ENCODE measurements at regions not wholly inside any gene's neighbourhood (a gene's known extent, or its start where the extent isn't known, plus 50 kb on each side); places are given as distances from the start of the nearest gene placed in this dataset.

- TF ChIP-seq CTCF (IDR thresholded peaks at IDR 0.05; ENCODE audit: unreplicated experiment), result no peak
- H3K4me1 Mint-ChIP-seq (ENCODE audit: low read depth, unreplicated experiment), result no peaks in the 10 kb centered on the region
- H3K36me3 Mint-ChIP-seq (ENCODE audit: insufficient read depth, unreplicated experiment), result no peaks in the 10 kb centered on the region
- H3K27me3 Mint-ChIP-seq (ENCODE audit: unreplicated experiment), result no peaks in the 10 kb centered on the region
- intact Hi-C loops (cut with micrococcal nuclease; ENCODE audit: unreplicated experiment), result no loop called here
- no peak overlapping the region for H3K4me3 Mint-ChIP-seq (ENCODE audit: low read depth, unreplicated experiment)
- no peak overlapping the region for H3K27ac Mint-ChIP-seq (ENCODE audit: unreplicated experiment)
- CTCF ChIA-PET, result no interaction called here
- no TSS peak for BruUV-seq (replicated peaks)
- peaks cover 6% of the 10 kb centered on the region for H3K9me3 Mint-ChIP-seq (ENCODE audit: low read depth, unreplicated experiment)
- no peak for DNase-seq
Measured at GRCh38 chr2:60226943-60227342, 326.5 kb downstream of the BCL11A start.

- no peak for TF ChIP-seq CTCF (IDR thresholded peaks at IDR 0.05; ENCODE audit: unreplicated experiment)
- Mint-ChIP-seq H3K9me3 (ENCODE audit: low read depth, unreplicated experiment) (peaks cover 4% of the 10 kb centered on the region), H3K27ac (ENCODE audit: unreplicated experiment) (no peak overlapping the region), H3K4me3 (ENCODE audit: low read depth, unreplicated experiment) (no peak overlapping the region), H3K36me3 (ENCODE audit: insufficient read depth, unreplicated experiment) (no peaks in the 10 kb centered on the region), H3K27me3 (ENCODE audit: unreplicated experiment) (no peaks in the 10 kb centered on the region), H3K4me1 (ENCODE audit: low read depth, unreplicated experiment) (no peaks in the 10 kb centered on the region)
- no TSS peak for BruUV-seq (replicated peaks)
- CTCF ChIA-PET, result no interaction called here
- no peak for DNase-seq
- intact Hi-C loops (cut with micrococcal nuclease; ENCODE audit: unreplicated experiment), result no loop called here
Measured at GRCh38 chr2:60226191-60226590, 327.3 kb downstream of the BCL11A start.

GRCh38 chr2:60223859-60224258 is 329.6 kb downstream of the BCL11A start:
- CTCF ChIA-PET, result interaction anchor here (0.6 kb wide), 1 partner anchor 165 kb away, joined by 15 read pairs; no protein-coding TSS in a partner anchor
- DNase-seq, result no peak
- no peaks in the 10 kb centered on the region for H3K27me3 Mint-ChIP-seq (ENCODE audit: unreplicated experiment)
- H3K9me3 Mint-ChIP-seq (ENCODE audit: low read depth, unreplicated experiment), result no peaks in the 10 kb centered on the region
- no peak for TF ChIP-seq CTCF (IDR thresholded peaks at IDR 0.05; ENCODE audit: unreplicated experiment)
- BruUV-seq (replicated peaks), result no TSS peak
- no peaks in the 10 kb centered on the region for H3K36me3 Mint-ChIP-seq (ENCODE audit: insufficient read depth, unreplicated experiment)
- intact Hi-C loops (cut with micrococcal nuclease; ENCODE audit: unreplicated experiment), result loop anchor here (5.0 kb wide), 1 partner anchor 273 kb away; no protein-coding TSS in a partner anchor
- no peak overlapping the region for H3K4me3 Mint-ChIP-seq (ENCODE audit: low read depth, unreplicated experiment)
- H3K4me1 Mint-ChIP-seq (ENCODE audit: low read depth, unreplicated experiment), result no peaks in the 10 kb centered on the region
- no peak overlapping the region for H3K27ac Mint-ChIP-seq (ENCODE audit: unreplicated experiment)

- no peak for TF ChIP-seq CTCF (IDR thresholded peaks at IDR 0.05; ENCODE audit: unreplicated experiment)
- CTCF ChIA-PET, result interaction anchor here (0.6 kb wide), 1 partner anchor 425 kb away, joined by 3 read pairs; no protein-coding TSS in a partner anchor
- Mint-ChIP-seq H3K9me3 (ENCODE audit: low read depth, unreplicated experiment) (no peaks in the 10 kb centered on the region), H3K27me3 (ENCODE audit: unreplicated experiment) (no peaks in the 10 kb centered on the region), H3K36me3 (ENCODE audit: insufficient read depth, unreplicated experiment) (no peaks in the 10 kb centered on the region), H3K4me3 (ENCODE audit: low read depth, unreplicated experiment) (no peak overlapping the region), H3K4me1 (ENCODE audit: low read depth, unreplicated experiment) (no peaks in the 10 kb centered on the region), H3K27ac (ENCODE audit: unreplicated experiment) (no peak overlapping the region)
- BruUV-seq (replicated peaks), result no TSS peak
- intact Hi-C loops (cut with micrococcal nuclease; ENCODE audit: unreplicated experiment), result loop anchor here (5.0 kb wide), 1 partner anchor 276 kb away; no protein-coding TSS in a partner anchor
- no peak for DNase-seq
Measured at GRCh38 chr2:60221098-60221497, 332.4 kb downstream of the BCL11A start.

Measured in Calu3 (cell line).